Skin epidermis (tissue), 12 donors: ENCODE measurements at regions not wholly inside any gene's neighbourhood (a gene's known extent, or its start where the extent isn't known, plus 50 kb on each side); places are given as distances from the start of the nearest gene placed in this dataset.

Source experiments
- H3K27ac ChIP-seq, 21 experiments: fragments of 200-600 bp; sonication (generic) in 11 of 21; one replicate each; pipeline ENCODE4 v1.5.0; 2020; ENCODE audit warnings: mild to moderate bottlenecking in 3 of 21, inconsistent platforms in 2 of 21, moderate library complexity in 2 of 21
- H3K4me3 ChIP-seq, 7 experiments: fragments of 200-600 bp; sonication (generic) in 2 of 7; one replicate each; pipeline ENCODE4 v1.5.0; 2020; ENCODE audit warnings: inconsistent platforms in 2 of 7, mild to moderate bottlenecking in 2 of 7, moderate library complexity in 1 of 7

DNA sequence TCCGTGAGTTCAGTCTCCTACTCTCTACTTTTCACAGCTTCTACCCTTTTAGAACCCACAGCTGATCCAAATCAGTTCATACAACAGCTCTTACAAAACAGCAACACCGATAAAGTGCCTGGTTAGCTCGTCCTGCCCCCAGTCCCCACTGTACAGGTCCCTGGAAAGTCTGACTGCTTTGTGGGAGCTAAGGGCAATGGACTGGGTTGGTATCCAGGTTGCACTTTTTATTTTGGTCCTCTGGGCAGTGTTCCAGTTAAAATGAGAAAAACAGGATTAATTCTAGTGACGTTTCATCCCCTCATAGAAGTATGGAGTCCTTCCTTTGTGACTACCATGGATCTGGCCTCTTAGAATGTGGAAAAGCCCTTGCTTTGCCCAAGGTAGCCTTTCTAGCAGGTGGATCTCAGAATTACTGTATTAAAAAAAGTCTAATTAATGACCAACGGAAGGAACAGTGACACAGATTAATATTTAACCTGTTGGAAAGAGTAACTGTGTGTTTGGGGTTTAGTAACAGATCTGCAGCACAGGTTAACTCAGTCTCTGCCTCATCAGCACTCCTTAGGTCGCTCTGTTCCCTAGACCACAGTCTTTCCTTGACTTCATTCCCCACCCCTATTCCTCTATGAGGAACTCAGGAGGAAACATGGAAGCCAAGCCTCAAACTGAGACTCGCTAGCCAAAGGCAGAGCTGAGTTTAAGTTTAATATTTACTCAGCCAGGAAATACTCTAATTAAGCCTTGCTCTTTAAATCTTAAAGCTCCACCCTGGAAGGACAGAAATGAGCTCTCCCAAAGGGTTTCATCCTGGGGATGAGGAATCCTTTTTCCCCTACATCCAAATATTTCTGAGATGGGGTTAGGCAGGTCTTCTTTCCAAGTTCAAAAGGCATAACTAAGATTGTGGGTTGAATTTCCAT, 52.8 kb upstream of the ITGA6 start:
- H3K27ac ChIP-seq = no peak overlapping the region
- no peak overlapping the region for H3K4me3 ChIP-seq

- Histone ChIP-seq H3K4me3 (no peak overlapping the region), H3K27ac (no peak overlapping the region)
Measured at GRCh38 chr2:172375251-172375650, 52.1 kb upstream of the ITGA6 start.

DNA sequence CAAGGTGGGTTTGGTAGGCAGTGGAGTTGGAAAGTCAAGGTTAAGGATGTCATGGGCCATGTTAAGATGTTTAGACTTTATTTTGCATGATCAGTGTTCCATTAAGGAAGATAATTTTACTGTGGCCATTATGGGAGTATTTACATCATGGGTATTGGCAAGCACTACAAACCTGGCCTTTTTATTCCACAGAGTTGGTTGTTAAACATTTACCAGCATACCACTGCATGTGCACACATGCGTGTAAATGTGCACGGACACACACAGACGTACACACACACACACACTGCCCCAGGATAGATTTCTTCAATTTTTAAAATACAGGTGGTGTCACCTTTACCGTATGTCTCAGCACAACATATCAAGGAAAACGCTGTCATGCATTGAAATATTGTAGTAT, 51.4 kb upstream of the ITGA6 start:
- no peak overlapping the region for H3K27ac ChIP-seq
- no peak overlapping the region for H3K4me3 ChIP-seq

DNA sequence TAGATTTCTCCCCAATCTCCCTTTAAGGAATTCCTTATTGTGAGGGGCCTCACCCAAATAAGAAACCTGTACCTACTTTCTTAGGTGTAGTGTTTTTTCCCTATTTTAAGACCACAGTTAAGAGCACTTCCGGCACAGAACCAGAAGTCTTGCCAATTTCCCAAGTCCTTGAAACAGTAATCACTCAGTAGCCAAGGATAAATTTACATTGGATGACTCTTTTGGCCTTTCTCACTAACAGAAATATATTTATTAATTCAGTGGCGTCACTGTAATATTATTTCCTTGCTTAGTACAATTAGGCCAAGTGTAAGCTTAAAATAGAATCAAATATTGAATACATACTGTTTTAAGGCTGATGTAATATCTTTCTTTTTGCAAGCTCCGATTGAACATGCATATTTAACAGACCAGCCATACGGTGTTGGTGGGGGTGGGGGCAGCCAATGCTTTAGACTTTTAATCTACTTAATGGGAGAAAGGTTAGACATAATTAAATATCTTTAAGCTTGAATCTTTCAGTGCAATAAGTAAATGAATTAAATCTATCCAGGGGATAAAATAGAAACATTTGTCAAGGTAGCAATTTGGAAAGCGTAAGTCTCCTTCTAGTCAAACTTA, 50.8 kb upstream of the ITGA6 start:
- Histone ChIP-seq H3K27ac (no peak overlapping the region), H3K4me3 (no peak overlapping the region)

DNA sequence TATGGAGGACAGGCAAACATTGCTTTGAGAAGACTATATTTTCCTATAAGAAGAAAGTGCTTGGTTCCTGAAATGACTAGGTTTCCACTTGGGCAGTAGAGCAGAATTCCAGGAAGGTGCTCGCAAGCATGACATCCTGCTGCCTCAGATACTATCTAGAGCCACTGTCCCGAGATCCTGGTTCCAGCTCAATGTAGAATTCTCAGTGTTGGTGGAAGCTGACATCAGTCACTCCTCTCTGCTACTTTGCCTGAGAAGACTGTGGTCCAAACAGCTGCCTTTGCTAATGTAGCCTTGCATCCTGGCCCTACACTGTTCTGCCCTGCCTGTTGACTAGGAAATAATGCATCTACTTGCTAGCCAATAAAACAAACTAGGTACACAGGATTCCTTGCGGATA, 50.0 kb upstream of the ITGA6 start:
- H3K4me3 ChIP-seq = no peak overlapping the region
- H3K27ac ChIP-seq = no peak overlapping the region
